ENCODE measurements at regions not wholly inside any gene's neighbourhood (a gene's known extent, or its start where the extent isn't known, plus 50 kb on each side); places are given as distances from the start of the nearest gene placed in this dataset.

- DNase-seq (ENCODE audit: low read depth in 3 of 3): no peak
Observed at GRCh38 chr2:18503376-18504228, 56.9 kb downstream of the RDH14 start.

GRCh38 chr2:18502142-18502541, 58.3 kb downstream of the RDH14 start:
- no peak for DNase-seq (ENCODE audit: low read depth in 3 of 3)

- no peak for DNase-seq (ENCODE audit: low read depth in 3 of 3)
Observed at GRCh38 chr2:18501729-18502128, 58.7 kb downstream of the RDH14 start.

- no peak for DNase-seq (ENCODE audit: low read depth in 3 of 3)
Observed at GRCh38 chr2:18501156-18501555, 59.3 kb downstream of the RDH14 start.

GRCh38 chr2:18500333-18500732, 60.1 kb downstream of the RDH14 start:
- no peak for DNase-seq (ENCODE audit: low read depth in 3 of 3)

GRCh38 chr2:18498531-18498930, 61.9 kb downstream of the RDH14 start:
- DNase-seq (ENCODE audit: low read depth in 3 of 3): no peak

GRCh38 chr2:18496516-18496915, 63.9 kb downstream of the RDH14 start:
- no peak for DNase-seq (ENCODE audit: low read depth in 3 of 3)

- DNase-seq (ENCODE audit: low read depth in 3 of 3): no peak
Observed at GRCh38 chr2:18495058-18495457, 65.4 kb downstream of the RDH14 start.

GRCh38 chr2:18492721-18493120, 67.7 kb downstream of the RDH14 start:
- no peak for DNase-seq (ENCODE audit: low read depth in 3 of 3)

- DNase-seq (ENCODE audit: low read depth in 3 of 3): no peak
Observed at GRCh38 chr2:18491577-18491976, 68.9 kb downstream of the RDH14 start.

- DNase-seq (ENCODE audit: low read depth in 3 of 3): no peak
Observed at GRCh38 chr2:18490901-18491300, 69.6 kb downstream of the RDH14 start.

- no peak for DNase-seq (ENCODE audit: low read depth in 3 of 3)
Observed at GRCh38 chr2:18487106-18487913, 73.1 kb downstream of the RDH14 start.

GRCh38 chr2:18484625-18485024, 75.8 kb downstream of the RDH14 start:
- DNase-seq (ENCODE audit: low read depth in 3 of 3): no peak

GRCh38 chr2:18483896-18484295, 76.6 kb downstream of the RDH14 start:
- DNase-seq (ENCODE audit: low read depth in 3 of 3): no peak

GRCh38 chr2:18482666-18483065, 77.8 kb downstream of the RDH14 start:
- DNase-seq (ENCODE audit: low read depth in 3 of 3): no peak

GRCh38 chr2:18479947-18480369, 80.5 kb downstream of the RDH14 start:
- no peak for DNase-seq (ENCODE audit: low read depth in 3 of 3)

GRCh38 chr2:18477293-18477692, 83.2 kb downstream of the RDH14 start:
- no peak for DNase-seq (ENCODE audit: low read depth in 3 of 3)

- DNase-seq (ENCODE audit: low read depth in 3 of 3): no peak
Observed at GRCh38 chr2:18476484-18476883, 84.0 kb downstream of the RDH14 start.

- DNase-seq (ENCODE audit: low read depth in 3 of 3): no peak
Observed at GRCh38 chr2:18475884-18476283, 84.6 kb downstream of the RDH14 start.

- no peak for DNase-seq (ENCODE audit: low read depth in 3 of 3)
Observed at GRCh38 chr2:18474700-18475099, 85.8 kb downstream of the RDH14 start.

- no peak for DNase-seq (ENCODE audit: low read depth in 3 of 3)
Observed at GRCh38 chr2:18473241-18474181, 86.9 kb downstream of the RDH14 start.

Data from stimulated activated CD4-positive, alpha-beta T cell treated with anti-CD3 and anti-CD28 coated beads, TNF-alpha, amount 100 ng/mL, for 24 hours (primary cell).